Esophagus muscularis mucosa (tissue), 3 donors: ENCODE measurements at regions not wholly inside any gene's neighbourhood (a gene's known extent, or its start where the extent isn't known, plus 50 kb on each side); places are given as distances from the start of the nearest gene placed in this dataset.

ENCODE experiments used
- POLR2A ChIP-seq: fragments of 450-650 bp; IDR thresholded peaks from one replicate; pipeline ENCODE4 v1.6.1; 2017; ENCODE audit warnings: antibody characterized with exemption, moderate library complexity, mild to moderate bottlenecking, low read depth
- TF ChIP-seq, protein P1 (sequence below), 3 experiments: fragments of 200-600 bp in 2 of 3; fragments of 450-650 bp in 1 of 3; sonication (generic) in 2 of 3; IDR thresholded peaks; one replicate each; pipeline ENCODE4 v1.5.1; 2017 to 2019; ENCODE audit warnings: antibody characterized with exemption in 3 of 3, mild to moderate bottlenecking in 2 of 3, moderate library complexity in 1 of 3

- TF ChIP-seq, protein P1, sequence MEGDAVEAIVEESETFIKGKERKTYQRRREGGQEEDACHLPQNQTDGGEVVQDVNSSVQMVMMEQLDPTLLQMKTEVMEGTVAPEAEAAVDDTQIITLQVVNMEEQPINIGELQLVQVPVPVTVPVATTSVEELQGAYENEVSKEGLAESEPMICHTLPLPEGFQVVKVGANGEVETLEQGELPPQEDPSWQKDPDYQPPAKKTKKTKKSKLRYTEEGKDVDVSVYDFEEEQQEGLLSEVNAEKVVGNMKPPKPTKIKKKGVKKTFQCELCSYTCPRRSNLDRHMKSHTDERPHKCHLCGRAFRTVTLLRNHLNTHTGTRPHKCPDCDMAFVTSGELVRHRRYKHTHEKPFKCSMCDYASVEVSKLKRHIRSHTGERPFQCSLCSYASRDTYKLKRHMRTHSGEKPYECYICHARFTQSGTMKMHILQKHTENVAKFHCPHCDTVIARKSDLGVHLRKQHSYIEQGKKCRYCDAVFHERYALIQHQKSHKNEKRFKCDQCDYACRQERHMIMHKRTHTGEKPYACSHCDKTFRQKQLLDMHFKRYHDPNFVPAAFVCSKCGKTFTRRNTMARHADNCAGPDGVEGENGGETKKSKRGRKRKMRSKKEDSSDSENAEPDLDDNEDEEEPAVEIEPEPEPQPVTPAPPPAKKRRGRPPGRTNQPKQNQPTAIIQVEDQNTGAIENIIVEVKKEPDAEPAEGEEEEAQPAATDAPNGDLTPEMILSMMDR (IDR thresholded peaks at IDR 0.05): no peak
- TF ChIP-seq POLR2A: no peak
Observed at GRCh38 chr6:11339380-11339779, 106.9 kb upstream of the NEDD9 start.
